ENCODE measurements at regions not wholly inside any gene's neighbourhood (a gene's known extent, or its start where the extent isn't known, plus 50 kb on each side); places are given as distances from the start of the nearest gene placed in this dataset.
"Not testable (repeated sequence)": the region's sequence is repeated elsewhere in the genome, so short reads cannot be mapped to it uniquely, and the experiment has no call there.

- no peak for DNase-seq
Observed at GRCh38 chr7:81211934-81212320, 293.1 kb upstream of the SEMA3C start.

- no peak for DNase-seq
Observed at GRCh38 chr7:81211204-81211933, 292.5 kb upstream of the SEMA3C start.

DNA sequence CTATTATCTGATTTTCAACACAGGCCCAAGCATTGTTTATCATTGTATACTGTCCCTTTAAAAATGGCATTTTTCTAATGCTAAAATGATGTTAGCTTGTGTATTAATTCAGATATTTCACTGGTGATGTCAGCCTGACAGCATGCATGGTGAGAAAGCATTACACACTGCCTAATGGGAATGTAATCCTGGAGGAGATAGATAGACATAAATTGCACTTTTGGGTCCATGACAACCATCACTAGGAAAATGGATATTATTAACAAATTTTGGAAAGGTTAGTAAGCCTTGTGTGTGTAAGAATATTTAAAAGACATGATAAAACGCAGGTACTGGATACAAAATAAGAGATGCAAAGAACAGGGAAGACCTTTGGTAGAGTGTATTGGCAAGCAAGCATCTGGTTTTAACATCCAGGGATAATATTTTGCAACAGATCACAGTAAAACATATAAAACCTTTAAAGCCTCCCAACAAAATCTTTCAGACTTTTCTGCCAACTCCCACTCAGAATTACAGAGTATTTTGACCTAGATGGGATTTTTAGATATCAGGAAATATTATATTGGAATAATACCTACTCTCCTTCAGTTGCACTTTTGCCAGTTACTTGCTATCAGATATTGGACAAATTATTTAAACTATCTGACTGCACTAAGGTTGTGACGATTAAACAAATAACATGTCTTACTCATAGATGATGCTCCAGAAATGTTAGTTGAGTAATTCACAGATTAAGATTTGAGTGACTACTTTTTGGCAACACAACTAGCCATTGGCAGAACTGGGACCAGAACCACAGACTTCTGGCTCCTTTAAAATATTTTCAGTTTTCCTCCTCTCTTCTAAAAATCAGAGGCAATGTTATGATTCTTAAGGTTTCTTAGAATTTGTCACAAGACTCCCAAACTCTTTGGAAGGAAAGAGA, 291.6 kb upstream of the SEMA3C start:
- no peak for DNase-seq

GRCh38 chr7:81209059-81209458, 290.2 kb upstream of the SEMA3C start:
- DNase-seq = no peak

- no peak for DNase-seq
Observed at GRCh38 chr7:81207801-81208200, 288.9 kb upstream of the SEMA3C start.

DNA sequence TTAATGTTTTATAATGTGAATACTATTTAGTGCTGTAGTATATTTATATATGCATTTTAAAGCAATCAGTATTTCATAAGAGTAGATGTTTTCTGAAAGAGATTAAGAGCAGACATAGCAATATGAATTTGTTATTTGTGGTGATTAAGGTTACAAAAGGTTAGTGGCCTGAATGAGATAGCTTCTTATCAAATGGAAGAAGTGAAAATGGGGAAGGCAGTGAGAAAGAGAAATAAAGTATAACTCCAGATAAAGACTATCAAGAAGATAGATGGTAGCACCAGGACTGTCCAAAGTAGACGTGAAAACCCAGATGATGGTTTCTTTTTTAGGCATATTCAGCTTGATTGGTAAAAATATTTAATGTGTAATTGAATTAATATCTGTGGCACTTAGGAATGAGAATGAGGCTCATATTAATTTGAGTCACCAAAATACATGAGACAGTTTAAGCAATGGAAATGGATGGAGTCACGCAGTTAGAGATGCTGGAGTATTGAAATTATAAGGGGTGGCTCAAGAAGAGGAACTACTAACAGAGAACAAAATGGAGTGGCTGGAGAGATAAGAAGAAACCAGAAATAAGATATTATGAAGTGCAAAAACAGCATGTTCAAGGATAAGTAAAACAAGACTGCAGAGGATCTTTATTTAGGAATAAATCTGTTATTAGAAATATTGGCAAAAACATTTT, 288.0 kb upstream of the SEMA3C start:
- DNase-seq = no peak

DNA sequence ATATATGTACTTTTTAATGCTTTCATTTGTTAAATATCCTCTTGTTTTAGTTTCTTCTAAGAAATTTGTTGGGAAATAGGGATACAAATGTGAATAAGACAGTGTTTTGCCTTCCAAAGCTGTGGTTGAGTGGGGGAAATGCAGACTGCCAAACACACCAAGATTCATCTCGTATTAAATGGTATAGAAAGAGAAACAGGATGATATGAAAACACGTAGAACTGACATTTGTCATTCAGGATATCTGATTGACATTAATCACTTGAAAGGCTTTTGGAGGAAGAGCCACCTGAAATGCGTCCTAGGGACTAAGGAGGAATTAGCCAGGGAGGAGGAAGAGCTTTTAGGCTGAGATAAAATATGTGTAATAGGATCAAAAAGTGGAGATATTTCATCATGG, 287.4 kb upstream of the SEMA3C start:
- no peak for DNase-seq

DNA sequence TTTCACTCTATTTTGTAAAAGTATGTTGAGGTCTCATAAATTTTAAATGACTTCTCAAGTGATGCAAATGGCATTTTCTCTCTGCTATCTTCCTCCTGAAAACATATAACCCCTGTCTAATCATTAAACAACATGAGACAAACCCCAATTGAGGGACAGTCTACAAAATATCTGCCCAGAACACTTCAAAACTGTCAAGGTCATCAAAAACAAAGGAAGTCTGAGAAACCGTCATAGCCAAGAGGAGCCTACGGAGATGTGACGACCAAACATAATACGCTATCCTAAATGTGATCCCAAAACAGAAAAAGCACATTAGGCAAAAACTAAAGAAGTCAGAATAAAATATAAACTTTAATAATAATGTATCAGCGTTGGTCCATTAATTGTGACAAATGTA, 282.3 kb upstream of the SEMA3C start:
- DNase-seq = no peak

DNA sequence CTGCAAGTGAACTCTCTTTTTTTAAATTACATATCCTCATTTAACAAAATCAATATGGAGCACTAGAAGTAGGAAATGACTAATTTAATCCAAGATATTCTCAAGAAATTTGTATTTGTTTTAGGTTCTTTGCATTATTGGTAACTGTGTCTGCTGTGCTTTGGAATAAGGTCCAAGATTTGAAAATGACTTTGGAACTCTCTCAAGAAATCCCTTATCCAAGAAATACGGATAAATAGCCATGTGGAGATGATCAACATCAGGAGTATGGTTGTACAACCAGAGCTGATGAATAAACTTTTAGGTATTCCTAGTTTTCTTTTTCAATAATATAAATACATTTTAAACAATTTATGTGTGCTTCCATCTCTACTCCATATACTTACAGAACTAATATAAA, 279.9 kb upstream of the SEMA3C start:
- DNase-seq = no peak

DNA sequence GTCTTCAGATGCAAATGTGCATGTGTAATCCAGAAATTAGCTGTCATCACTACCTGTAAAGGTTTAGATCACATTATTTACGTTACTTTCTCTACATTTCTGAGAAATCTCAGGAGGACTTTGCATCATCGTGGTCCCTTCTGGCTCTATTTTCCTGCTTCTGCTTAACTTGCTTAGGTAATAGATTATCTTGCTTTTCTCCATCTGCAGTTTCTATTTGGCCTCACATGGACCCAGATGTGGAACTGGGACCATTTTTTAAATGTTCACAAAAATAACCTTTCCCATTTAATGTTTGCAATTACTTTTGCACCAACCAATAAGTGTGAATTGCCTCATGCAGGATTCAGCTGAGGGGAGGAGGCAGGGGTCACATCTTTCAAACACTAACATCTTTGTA, 278.4 kb upstream of the SEMA3C start:
- no peak for DNase-seq

DNA sequence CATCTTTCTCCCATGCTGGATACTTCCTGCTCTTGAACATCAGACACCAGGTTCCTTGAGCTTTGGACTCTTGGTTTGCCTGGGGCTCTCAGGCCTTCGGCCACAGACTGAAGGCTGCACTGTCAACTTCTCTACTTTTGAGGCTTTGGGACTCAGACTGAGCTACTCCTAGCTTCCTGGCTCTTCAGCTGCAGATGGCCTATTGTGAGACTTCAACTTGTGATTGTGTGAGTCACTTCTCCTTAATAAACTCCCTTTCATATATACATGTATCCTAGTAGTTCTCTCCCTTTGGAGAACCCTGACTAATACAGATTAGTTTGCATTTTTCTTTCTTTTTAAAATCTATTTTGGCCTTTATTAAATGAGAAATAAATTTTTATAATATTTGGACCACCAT, 276.2 kb upstream of the SEMA3C start:
- no peak for DNase-seq

DNA sequence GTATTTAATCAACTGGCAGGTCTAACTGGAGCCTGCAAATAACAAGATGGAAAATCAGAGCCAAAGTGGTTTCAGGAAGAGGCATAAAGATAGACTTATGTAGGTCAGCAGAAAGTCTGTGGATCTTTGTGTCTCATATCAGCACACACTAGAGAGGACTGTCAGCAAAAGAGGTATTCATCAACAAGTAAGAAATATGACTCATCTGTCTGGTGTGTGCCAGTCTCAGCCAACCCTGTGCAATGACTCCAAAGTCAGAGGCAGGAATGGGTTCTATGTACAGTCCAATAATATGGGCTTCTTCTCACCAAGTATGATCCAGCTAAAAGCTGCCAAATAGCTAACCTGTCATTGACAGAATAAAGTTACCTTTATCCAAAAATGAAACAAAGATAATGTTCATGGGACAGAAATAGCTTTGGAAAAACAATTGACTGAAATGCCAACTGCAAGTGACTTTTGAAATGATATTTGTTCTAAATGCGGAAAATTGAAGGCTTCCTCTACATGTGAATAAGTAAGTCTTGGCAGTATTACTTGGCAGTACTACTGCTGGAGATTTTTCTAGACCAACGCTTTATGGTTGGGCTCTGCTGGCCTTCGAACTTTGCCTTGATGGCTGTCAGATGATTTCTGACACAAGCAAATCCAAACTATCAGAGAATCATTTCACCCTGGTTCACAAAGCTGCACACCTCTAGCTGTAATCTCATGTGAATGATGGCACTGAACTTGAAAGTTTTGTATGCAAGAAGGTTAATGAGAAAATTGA, 272.3 kb upstream of the SEMA3C start:
- no peak for DNase-seq

- DNase-seq = no peak
Observed at GRCh38 chr7:81187753-81188152, 268.9 kb upstream of the SEMA3C start.

- DNase-seq = no peak
Observed at GRCh38 chr7:81186691-81187090, 267.8 kb upstream of the SEMA3C start.

GRCh38 chr7:81185072-81185471, 266.2 kb upstream of the SEMA3C start:
- no peak for DNase-seq

DNA sequence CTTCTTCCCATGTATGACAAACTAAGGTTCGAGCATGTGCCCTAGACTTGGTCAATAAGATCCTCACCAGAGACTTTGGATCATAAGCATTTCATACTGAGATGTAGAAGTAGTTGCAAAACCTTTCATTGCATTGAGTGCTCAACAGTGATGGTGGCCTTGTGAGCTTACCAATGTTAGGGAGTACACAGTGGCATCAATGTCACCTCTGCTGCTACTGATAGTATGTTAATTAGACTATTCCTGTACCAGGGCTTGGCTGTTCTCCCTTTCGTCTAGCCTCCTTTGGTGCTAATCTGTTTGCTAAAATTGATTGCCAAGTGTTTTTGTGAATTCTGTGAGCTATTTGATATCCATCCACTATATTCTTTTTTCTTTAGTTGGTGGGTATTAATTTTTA, 264.5 kb upstream of the SEMA3C start:
- no peak for DNase-seq

DNA sequence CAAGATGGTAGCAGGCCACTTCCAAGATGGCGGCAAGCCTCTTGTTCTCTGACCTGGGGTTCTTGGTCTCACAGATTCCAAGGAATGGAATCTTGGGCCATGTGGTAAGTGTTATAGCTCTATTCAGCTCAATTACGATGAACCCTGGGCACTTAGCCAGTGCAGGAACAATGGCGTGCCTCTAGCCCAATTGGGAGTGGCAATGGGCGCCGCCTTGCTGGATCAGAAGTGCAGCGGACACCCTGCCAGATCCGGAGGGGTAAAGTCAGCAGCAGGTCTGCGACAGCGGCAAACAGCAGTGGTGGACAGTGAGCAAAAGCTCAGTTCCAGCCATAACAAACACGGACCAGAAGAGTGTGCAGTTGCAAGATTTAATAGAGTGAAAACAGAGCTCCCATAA, 263.2 kb upstream of the SEMA3C start:
- not testable (repeated sequence) for DNase-seq

- no peak for DNase-seq
Observed at GRCh38 chr7:81181066-81181465, 262.2 kb upstream of the SEMA3C start.

- no peak for DNase-seq
Observed at GRCh38 chr7:81180573-81180972, 261.7 kb upstream of the SEMA3C start.

GRCh38 chr7:81175275-81175940, 256.6 kb upstream of the SEMA3C start:
- no peak for DNase-seq

- DNase-seq = no peak
Observed at GRCh38 chr7:81173766-81174281, 255.0 kb upstream of the SEMA3C start.

GRCh38 chr7:81170291-81170690, 251.4 kb upstream of the SEMA3C start:
- DNase-seq = no peak
